CMK (cell line): ENCODE measurements at regions not wholly inside any gene's neighbourhood (a gene's known extent, or its start where the extent isn't known, plus 50 kb on each side); places are given as distances from the start of the nearest gene placed in this dataset.

Experiments used
- DNase-seq: peaks from one replicate; pipeline ENCODE4 v3.0.0-alpha.2; 2010; ENCODE audit warnings: low read depth

DNA sequence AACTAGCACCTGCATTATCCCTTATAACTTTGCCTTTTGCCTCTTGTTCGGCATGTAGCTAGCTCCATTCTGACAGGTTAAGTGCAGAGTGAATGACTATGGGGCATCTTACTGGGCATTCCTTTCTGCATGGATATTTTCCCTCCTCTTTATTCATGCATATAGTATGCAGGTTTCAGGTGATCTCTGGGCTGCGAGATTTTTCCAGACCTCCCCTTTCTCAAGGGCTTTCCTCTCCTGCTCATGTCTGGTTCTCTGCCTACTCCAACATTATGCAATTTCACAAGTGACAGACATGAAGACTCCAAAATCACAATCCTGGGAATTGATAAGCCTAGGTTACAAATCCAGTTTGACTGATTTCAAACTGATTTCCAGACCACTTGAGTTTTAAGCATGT, 503.8 kb downstream of the NXPH1 start:
- no peak for DNase-seq

DNA sequence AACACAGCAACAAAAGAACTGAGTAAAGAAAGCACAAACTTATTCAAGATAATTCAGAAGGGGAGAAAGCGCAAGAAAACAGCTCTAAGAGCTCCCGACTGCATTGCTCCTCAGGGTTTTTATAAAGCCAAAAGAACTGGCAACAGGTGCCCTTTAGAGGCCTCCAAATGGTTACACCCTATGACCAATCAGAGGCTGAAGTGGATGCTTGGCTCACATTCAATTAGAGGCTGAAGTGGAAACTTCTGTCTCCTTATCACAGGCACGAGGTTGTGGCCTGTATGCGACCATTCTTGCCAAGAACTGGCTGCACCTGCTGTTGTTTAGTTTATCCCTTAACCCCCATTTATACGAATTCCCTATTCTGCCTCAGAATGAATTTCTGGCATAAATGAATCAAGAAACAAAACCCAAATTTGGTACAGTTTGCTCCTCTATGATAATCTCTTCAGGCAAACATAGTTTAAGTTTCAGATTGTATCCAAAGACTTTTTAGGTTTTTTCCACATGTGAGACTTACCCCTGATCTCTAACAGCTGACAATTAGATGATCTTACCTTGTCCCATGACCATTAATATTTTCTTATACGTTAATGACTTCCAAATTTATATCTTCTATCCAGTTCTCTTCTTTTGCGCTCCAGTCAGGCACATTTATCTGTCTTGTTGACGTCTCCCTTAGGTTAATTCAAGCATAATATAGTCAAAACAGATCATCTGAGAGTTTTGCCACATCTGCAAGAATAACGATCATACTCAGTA, 504.8 kb downstream of the NXPH1 start:
- no peak for DNase-seq

DNA sequence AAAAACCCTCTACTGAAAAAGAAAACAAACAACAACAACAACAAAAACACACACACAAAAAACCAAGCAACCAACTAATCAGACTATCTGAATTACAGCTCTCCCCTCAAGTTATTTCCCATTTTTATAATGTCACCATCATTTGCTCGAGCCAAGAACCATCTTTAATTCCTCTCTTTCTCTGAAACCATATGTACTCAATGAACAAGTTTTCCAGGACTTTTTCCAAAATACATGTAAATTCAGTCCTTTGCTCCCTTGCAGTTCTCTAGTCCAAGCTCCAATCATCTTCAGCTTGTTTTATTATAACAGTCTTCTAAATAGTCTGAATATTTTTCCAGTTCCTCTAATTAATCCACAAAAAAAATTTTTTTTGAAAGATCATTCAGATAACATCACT, 506.0 kb downstream of the NXPH1 start:
- DNase-seq: no peak

DNA sequence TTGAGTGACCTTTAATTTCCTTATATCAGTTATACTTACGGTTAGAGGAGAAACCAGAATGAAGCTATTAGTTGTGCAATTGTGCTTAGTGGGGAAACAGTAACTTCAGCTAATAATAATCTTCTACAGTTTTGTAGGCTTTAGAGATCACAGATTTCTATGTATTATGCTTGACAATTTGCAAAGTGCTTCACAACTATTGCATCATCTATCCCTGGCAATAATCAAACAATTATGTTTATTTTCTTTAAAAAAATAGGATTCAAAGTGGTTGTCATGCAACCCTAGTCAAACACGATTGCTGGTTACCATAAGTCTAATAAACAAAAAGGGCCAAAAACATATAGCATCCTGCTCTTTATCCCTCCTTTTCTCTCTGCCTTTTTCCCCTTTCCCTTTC, 530.3 kb downstream of the NXPH1 start:
- DNase-seq: no peak

DNA sequence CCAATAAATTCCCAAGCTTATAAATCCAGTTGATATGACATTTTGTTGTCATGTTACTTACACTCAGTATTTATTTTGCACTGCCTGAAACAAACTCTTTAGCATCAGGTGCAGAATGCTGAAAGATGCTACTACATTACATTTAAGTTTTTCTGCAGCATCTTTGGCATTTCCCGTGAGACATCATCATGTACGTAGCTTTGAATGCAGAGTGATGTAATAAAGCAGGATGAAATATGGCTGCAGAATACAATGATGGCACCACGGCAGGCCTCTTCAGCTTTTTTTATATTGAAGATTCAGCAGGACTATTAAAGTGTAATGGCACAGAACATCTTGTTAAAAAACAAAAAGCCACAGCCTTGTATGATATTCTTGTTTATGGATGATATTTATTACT, 531.8 kb downstream of the NXPH1 start:
- no peak for DNase-seq

DNA sequence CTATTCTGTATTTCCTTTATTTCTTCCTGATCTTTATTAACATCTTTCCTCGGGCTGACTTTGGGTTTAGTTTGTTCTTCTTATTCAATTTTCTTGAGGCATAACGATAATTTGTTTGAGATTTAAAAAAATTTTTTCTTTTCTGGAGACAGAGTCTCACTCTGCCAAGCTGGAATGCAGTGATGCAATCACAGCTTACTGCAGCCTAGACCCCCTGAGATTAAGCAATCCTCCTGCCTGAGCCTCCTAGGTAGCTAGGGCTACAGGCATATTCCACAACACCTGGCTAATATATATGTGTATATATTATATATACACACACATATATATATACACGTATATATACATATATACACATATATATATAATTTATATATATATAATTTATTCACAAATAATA, 540.2 kb downstream of the NXPH1 start:
- no peak for DNase-seq

DNA sequence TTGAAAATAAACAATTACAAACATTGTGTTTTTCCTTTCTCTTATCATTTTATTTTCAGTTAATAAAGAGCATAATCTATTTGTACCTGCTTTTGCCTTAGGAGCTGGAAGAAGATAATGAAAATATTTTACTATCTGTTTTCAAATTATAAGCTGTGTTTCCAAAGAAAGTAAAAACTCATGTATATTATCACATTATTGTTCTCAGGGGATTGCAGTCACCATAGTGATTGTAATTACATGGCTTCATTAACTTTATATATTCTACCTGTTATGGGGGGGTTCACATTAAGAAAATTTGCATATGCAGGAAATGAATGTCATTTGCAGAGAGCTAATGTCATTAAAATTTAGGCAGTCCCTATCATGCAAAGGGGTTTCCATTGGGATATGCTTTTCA, 542.3 kb downstream of the NXPH1 start:
- no peak for DNase-seq

DNA sequence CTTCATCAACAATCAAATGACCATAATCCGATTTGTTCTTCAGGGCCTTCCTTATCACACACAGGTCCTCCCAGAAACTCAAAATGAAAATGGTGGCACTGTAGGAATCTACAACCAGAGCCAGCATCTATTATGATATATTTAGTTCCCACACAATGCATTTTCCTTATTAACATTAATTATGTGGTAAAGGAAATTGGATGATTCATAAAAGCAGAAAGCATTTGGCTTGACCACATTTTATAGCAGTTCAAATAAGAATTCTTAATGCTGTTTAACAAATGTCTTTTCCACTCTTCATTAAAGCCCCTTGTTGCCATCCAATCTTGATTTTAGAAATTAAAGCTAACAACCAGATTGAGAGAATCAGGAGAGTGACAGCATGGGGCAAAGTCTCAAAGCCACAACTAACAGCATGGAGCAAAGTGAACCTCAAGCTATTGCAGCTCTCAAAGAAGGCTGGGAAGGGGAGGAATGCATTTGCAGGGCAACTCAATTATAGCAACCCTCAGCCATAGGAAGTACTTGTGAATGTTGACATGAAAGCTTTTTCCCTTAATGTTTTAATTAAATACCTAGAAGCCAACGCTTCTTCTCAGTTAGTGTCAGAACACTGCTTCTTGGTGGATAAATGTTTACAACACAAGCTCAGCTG, 549.1 kb downstream of the NXPH1 start:
- DNase-seq: no peak

DNA sequence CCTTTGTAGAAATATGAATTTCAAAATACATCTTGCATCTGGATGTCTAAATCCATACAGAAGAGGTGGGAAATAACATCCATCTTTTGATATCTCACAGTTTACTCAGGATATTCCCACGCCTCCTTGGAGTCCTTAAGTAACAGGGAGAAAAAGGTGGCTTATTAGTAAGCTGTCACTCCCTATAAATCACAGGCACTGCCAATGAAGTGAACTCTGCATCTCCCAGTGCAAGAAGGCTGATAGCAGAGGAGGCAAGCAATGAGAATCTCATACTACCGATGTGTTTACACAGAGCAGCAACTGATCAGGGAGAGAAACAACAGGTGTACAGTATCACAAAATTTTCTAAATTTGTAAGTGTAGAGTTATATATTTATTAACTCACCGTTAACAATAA, 551.8 kb downstream of the NXPH1 start:
- no peak for DNase-seq

DNA sequence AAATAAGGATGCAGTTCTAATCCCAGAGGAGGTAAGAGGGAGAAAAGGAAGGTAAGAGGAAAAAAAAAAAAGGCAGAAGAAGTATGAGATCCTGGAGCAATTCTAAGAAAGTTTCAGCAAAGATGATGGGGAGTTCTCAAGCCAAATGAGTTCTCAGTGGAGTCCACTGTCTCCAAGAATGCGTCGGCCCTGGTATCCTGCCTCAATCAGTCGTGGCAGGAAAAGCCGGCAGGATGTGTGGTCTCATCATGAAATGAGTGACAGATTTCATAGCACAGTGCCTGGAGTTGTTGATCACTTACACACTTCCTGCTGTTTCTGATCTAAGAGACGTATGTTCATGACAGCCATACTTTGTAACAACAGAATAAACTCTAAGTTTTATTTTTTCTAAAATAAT, 554.9 kb downstream of the NXPH1 start:
- no peak for DNase-seq

DNA sequence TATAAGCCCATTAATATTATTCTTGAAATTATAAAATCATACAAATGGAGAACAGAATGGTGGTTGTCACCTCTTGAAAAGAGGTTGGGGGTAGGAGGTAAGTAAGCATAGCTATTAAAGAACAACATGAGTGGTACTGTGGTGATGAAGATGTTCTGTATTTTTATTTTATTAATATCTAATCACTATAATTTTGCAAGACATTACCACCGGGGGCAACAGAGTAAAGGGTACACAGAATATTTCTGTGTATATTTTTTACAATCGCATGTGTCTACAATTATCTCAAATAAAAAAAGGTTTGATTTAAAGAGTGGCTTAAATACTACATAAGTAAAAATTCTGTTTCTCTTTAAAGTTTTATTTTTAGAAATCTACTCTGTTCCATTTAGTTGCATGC, 557.8 kb downstream of the NXPH1 start:
- DNase-seq: no peak

DNA sequence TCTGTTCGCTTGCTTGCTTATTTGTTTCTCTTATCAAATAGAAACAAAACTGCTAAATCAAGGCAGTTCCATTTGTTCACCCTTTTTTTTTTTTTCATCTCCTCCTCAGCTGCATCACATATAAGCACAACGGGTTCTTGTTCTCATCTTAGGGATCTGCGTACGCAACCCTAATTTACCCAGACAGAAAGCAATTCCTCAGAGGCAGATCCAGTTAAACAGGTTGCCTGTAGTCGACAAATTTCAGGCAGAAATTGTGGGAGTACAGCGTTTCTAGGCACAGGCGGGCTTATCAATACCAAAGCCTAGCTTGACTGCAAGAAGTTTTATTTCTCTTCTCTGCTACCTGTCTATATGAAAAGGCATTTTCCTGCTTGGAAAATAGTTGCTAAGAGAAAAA, 565.4 kb downstream of the NXPH1 start:
- DNase-seq: no peak

DNA sequence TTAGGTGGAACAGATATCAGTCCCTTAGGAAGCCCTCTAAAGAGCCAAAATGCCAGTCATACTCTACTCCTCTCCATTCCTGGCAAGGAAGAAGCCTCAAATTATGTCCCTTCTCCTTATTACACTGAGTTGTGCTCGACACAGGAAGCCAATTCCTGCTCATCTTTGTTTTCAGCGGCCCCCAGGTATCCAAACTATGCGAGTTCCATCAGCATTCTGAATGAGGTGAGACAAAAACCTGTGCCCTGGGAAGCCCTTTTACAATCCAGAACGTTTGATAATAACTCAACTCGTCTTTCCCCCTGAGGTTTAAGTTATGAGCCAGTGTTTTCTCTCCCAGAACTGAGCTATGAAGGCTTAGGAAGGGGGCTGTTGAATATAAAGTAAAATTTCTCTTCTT, 580.5 kb downstream of the NXPH1 start:
- no peak for DNase-seq

DNA sequence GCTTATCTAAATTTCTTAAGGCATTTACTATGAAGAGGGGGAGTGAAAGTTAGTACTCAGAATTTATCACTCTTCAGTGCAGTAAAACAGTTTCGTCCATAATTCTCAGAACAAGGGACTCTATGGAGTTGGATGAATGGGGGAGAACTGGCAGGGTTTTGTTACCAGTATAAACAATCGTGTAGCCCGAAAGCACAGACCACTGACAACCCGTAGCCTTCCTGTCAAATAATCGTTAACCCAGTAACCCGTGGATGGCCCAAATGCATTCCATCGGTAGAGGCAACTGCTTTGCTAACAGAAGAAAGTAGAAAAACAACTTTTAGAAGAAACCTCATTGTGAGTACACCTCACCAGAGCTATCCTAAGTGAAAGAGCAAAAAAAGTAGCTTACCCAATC, 583.9 kb downstream of the NXPH1 start:
- DNase-seq: no peak

DNA sequence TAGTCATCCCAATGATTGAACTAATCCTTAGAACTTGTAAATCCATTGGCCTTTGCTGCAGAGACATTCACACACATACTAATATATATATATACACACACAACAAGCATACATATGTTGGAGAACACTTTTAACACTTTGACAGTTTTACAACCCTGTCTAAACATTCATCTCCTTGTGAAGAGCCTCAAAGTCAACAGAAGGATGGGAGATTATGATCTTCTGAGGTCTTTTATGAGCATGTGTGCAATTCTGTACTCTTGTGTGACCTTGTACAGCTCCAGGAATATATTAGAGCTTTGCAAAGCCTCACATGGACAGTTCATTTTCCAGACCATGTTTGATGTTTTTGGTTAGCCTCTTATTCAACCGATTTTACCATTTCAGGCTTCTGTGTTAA, 589.0 kb downstream of the NXPH1 start:
- DNase-seq: no peak

DNA sequence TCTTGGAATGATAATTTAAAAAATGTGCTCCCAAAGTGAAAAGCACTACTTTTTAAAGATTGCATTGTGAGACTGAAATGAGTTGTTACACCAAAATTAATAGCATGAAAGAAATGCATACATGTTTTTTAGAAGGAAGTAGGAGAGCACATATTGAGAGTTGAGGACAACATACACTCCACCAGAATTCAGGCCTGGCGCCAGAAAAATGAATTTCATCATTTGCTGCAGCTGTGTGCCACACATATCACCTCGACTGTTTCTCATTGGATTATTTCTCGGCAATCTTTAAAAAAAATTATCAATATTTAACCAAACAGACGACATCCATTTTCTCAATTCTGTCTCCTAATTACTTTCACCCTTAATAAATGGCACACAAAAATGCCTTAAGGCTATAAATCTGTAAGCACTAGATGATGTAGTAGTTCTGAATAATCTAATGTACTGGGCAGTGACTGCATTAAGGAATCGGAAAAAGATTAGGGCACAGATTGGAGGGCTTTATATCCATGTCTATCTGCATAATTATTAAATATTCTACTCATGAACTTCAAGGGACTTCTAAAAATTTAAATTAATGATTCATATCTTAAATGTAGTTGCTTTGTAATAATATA, 590.4 kb downstream of the NXPH1 start:
- DNase-seq: no peak

DNA sequence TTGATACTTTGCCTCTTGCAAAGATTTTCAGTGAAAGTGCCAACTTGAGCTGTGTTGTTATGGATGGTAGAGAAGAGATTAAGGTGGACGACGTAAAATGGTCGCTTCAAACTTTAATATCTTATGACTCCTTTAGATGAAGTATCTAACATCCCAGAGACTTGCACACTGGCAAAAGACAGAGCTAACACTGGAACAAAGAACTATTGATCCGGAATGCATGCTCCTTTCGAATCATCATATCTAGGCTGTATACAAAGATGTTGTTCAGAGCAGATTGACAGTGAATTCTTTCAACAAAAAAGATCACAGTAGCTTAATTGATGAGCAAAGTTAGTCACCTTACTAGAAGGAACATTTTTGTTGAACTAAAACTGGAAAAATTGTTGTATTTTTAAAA, 592.7 kb downstream of the NXPH1 start:
- DNase-seq: no peak

DNA sequence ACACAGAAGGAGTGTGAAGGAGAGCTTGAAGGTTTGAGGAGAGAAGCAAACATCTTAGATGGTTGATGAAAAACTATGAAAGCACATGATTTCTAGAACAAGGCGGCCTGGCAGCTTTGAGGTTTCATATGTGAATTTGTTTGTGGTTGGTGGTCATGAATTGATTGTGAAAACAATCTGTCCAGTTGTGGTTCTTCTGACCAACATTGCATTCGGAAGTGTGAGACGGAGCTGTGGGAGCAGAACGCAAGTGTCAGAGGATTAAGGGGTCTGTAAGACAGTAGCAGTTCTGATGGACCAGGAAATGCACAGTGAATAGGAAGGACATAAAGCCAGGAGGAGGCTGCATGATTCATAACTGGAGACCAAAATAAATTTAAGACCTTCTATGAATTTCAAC, 594.6 kb downstream of the NXPH1 start:
- DNase-seq: no peak

DNA sequence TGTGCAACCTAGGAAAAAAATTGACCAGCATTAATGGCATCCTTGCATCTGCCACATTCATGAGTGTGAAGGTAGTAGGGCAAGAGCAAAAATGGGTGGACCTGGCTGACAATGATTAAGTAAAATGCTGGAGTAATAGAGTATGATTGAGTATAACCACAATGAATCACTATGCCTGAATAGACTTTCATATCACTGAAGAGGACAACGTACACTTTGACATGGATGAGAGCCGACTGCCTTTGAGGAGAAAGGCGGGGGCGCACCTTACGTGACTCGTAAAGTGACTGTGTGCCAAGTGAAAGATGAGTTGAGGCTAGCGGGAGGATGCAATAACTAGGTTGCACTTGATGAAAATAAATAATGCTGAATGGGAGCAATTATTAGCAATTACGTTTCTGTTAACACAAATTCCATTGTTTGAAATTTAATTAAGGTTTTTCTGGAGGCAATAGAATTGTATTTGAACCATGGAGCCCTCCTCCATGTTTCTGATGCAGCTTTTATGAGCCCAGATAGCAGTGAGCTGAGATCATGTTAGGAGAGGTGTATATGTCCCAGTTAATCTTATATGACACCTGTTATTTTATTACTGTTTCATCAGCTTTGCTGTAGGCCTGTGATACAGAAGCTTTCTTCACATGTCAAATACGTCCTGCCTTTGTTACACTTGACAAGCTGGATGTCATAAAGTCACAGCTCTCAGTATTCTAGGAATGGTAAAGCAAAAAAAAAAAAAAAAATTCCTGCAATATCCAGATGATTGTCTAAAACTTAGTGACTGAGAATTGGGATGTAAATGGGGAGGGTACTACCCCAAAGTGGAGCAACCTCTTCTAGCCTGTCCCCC, 596.5 kb downstream of the NXPH1 start:
- DNase-seq: no peak

DNA sequence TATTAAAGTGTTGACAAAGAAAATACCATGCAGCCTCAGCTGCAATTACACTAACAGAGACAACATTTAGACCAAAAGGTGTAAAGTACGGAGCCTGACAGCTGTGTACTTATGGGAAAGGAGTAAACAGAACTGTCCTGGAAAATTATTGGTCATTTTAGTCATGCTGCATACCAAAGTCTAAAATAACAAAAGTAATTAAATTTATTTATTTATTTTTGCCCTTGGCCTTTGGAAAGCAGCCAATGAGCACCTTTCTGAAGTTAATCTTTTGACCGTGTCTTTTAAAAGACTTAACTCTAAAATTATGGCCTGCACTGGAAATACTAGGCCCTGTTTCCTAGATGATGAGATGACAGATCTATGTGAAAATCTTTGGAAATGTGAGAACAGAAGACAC, 597.6 kb downstream of the NXPH1 start:
- no peak for DNase-seq

DNA sequence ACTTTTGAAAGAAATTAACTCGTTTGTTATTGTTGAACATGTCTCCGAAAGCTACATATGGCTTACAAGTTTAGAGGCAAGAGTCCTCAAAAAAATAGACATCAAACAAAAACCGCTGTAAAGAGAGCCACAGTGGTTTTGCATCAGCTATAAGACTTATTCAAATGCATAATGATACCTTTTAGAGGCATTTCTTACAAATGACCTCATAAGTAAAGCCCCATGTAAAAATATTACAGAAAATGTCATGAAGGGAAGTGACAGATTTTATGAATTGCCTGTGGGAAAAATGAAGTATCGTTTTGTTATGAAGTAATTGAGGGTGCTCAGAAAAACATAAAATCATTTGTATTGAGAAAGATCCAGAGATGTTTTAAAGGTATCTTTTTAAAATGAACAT, 598.0 kb downstream of the NXPH1 start:
- no peak for DNase-seq

DNA sequence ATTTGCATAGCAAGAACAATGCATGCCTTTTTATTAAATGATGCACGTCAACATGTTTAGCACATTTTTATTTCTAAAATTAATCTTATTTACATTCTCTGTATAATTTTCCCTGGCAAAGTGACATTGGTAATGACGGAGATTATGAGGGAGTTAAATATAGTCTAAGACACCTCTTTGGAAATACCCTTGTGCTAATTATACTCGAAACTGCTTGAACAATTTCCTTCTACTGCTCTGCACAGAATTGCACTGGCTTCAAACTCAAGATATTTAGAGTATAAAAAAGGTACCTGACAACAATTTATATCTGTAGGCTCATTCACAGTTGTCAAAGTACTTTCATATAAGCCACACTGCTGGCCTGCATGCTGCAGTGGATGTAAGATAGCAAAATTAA, 602.7 kb downstream of the NXPH1 start:
- no peak for DNase-seq
